Activated CD8-positive, alpha-beta memory T cell treated with anti-CD3 and anti-CD28 coated beads for 36 hours (primary cell): ENCODE measurements at regions not wholly inside any gene's neighbourhood (a gene's known extent, or its start where the extent isn't known, plus 50 kb on each side); places are given as distances from the start of the nearest gene placed in this dataset.

ENCODE experiments used
- CTCF ChIA-PET: fragments of 350-600 bp; sonication (Branson Sonifier 250); formaldehyde crosslinking; loops from one replicate; lab custom pipeline; 2021; ENCODE audit warnings: antibody characterized with exemption; lab: Charles Lee
- POLR2A ChIA-PET: fragments of 350-600 bp; sonication (Branson Sonifier 250); formaldehyde crosslinking; loops from one replicate; lab custom pipeline; 2021; ENCODE audit warnings: antibody characterized with exemption; lab: Charles Lee

DNA sequence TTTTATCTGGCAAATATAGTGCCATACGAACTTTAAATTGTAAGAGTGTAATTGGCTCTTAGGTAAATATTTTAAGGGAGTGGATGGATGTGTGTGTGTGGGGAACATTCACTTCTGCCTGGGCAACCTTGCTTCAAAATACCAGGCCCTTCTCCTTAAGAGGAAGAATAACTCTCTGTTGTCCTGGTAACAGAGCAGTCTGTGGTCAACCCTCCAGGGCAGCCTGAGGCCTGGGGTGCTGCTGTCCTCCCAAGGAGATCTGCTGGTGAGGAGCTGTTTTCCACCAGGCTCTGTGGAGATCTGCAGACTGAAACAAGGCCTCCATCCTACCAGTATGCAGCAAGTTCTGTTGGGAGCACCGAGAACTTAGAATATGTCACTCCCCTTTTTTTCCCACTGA is 325.2 kb downstream of the PSAT1 start:
- POLR2A ChIA-PET, result no interaction called here
- CTCF ChIA-PET, result no interaction called here

DNA sequence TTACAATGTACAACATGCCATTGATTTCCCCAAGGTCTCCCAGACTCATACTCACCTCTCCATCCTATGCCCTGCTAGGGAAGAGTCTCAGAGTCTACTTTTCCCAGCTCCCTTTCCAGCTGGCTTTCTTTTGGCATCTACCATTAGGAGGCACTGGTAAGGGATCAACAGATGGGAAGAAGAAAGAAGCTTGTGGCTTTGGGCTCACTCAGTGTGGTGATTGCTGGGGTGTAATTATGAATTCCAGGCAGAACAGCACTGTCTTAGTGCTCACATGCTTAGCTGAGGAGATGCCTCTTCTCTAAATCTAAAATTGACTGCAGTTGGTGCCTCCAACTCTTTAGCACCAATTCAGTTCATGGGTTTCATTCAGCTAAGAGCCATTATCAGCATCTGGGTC is 330.0 kb downstream of the PSAT1 start:
- CTCF ChIA-PET, result no interaction called here
- POLR2A ChIA-PET, result no interaction called here

- CTCF ChIA-PET, result no interaction called here
- POLR2A ChIA-PET, result no interaction called here
These were observed 334.0 kb downstream of the PSAT1 start for GRCh38 chr9:78630966-78631365.

GRCh38 chr9:78640728-78641127 is 343.8 kb downstream of the PSAT1 start:
- CTCF ChIA-PET, result no interaction called here
- POLR2A ChIA-PET, result no interaction called here

GRCh38 chr9:78644359-78644758 is 347.4 kb downstream of the PSAT1 start:
- ChIA-PET CTCF (no interaction called here), POLR2A (no interaction called here)

DNA sequence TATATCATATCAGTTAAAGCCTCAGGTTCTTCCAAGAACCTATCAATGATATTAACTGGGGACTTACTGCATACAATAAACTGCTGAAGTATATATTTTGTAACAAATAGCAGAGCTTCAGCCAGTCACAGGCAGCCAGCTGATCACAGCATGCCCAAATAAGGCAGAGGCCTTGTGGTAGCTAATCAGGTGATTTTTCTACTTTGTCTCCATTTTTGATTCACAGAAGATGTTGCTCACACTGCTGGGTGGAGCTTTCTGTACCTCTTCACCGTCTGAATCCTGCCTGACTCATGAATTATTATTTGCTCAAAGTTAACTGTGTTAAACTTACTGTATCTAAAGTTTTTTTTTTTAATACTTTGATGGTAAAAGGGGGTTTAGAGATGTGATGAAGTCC is 357.4 kb downstream of the PSAT1 start:
- POLR2A ChIA-PET, result no interaction called here
- CTCF ChIA-PET, result no interaction called here

- POLR2A ChIA-PET, result no interaction called here
- CTCF ChIA-PET, result no interaction called here
These were observed 366.4 kb downstream of the PSAT1 start for GRCh38 chr9:78663369-78663768.

DNA sequence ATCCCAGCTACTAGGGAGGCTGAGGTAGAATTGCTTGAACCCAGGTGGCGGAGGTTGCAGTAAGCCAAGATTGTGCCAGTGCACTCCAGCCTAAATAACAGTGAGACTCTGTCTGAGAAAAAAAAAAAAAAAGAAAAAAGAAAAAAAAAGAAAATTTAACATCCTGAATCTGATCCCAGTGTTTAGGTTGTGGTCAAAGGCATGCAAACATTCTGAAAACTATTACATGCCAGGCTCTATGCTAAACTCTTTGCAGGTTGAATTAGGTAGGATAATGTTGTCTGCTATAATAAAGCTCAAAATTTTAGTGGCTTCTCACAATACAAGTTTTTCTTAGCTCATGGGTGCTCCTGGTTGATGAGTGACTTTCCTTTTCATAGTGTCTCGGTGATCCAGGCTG is 367.4 kb downstream of the PSAT1 start:
- POLR2A ChIA-PET, result no interaction called here
- CTCF ChIA-PET, result no interaction called here

DNA sequence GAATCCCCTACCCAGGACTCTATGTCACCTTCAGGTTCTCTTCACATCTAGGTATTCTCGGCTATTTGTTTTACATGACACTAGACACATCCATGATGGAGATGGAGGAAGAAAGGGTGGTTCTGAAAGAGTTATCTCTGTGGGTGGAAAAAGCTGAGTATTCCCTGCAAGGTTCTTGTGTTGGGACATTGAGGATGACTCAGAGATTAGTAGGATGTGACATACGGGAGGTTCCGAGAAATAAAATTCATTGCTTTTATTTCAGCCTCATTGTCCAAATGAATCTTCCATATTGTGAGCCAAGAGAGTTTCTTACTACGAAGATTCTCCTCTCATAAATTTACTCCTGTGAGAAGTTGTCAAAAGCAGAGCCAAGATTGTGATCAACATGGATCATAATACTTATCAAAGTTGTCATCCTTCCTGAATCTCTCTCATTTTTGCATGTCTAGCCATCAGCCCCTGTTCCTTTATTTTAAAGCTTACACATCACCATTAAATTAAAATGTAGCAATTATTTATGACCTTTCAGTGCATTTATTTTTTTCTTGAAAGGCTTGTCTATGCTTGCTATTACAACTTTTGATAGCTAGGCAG is 370.0 kb downstream of the PSAT1 start:
- ChIA-PET CTCF (no interaction called here), POLR2A (no interaction called here)

DNA sequence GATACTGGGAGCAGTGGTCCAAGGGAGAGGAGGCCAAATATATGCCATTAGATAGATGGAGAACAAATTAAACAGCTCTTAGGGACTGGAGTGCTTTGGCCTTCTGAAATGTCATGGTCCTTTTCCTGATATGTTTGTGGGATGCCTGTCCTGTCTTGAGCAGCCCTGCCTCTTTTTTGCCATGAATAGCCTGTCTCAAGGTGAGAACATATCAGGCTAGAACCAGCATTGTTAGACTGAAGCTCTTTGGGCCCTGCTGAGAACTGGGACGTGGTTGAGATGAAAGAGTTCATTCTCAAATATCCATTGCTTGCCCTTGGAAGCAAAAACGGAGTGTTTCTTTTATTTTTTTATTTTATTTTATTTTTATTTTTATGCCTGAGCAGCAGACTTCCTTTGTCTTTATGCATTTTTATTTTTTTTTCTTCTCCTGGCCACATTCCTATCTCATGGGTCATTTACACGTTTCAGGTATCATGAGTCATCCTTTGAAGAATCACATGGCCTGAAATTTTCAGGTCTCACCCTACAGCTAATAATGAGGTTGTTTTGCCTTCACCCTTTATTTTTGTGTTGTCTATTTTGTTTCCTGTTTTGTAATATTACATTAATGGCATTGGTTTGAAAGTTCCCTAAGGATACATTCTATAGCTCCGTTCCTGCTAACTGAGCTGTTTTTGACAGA is 371.4 kb downstream of the PSAT1 start:
- ChIA-PET CTCF (no interaction called here), POLR2A (no interaction called here)

- ChIA-PET POLR2A (no interaction called here), CTCF (no interaction called here)
These were observed 372.7 kb downstream of the PSAT1 start for GRCh38 chr9:78669591-78669990.

- ChIA-PET CTCF (no interaction called here), POLR2A (no interaction called here)
These were observed 374.9 kb downstream of the PSAT1 start for GRCh38 chr9:78671785-78672184.

GRCh38 chr9:78674874-78675273 is 377.9 kb downstream of the PSAT1 start:
- ChIA-PET CTCF (interaction anchor here (0.7 kb wide), 1 partner anchor 133 kb away, joined by 3 read pairs; no protein-coding TSS in a partner anchor), POLR2A (no interaction called here)

GRCh38 chr9:78676009-78676408 is 379.1 kb downstream of the PSAT1 start:
- CTCF ChIA-PET, result no interaction called here
- POLR2A ChIA-PET, result no interaction called here

DNA sequence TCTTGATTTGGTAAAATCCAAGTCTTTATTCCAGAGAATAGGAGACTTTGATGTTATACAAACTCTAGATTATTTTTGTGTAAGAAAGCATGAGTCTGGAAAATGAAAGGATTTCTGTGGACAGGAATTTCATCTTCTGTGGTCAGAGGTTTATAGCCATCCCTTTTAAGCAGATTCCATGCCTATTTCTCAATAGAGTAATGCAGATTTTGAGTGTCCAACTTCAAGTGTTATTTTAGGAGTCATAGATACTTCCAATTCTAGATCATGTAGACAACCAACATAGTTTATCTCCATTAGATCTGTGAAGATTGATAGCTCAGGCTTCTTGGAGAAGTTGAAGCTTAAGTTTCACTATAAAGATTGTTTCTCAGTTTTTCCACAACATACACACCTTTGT is 379.7 kb downstream of the PSAT1 start:
- POLR2A ChIA-PET, result no interaction called here

GRCh38 chr9:78677326-78677725 is 380.4 kb downstream of the PSAT1 start:
- ChIA-PET CTCF (no interaction called here), POLR2A (no interaction called here)

More for the DNA sequence above, 379.7 kb downstream of the PSAT1 start:
- CTCF ChIA-PET, result no interaction called here

GRCh38 chr9:78678877-78679276 is 382.0 kb downstream of the PSAT1 start:
- ChIA-PET POLR2A (no interaction called here), CTCF (no interaction called here)

DNA sequence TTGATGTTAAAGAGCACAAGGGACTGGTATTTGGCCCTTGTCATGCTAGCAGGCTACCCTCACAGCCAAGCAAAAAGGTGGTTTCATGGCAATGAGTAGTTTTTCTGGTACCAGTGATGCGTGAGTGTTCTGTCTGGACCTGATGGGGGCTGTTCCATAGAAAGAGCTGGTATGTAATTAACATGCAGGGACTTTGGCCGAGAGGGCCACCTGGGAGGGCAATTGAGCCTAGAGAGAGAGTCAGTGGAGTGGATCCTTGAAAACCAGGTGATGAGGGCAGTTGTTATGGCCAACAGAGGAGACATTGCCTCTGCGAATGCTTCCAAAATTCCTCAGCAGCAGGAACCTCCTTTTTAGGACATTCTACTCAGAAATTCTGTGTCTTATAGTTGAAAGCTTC is 383.3 kb downstream of the PSAT1 start:
- POLR2A ChIA-PET, result no interaction called here
- CTCF ChIA-PET, result no interaction called here

DNA sequence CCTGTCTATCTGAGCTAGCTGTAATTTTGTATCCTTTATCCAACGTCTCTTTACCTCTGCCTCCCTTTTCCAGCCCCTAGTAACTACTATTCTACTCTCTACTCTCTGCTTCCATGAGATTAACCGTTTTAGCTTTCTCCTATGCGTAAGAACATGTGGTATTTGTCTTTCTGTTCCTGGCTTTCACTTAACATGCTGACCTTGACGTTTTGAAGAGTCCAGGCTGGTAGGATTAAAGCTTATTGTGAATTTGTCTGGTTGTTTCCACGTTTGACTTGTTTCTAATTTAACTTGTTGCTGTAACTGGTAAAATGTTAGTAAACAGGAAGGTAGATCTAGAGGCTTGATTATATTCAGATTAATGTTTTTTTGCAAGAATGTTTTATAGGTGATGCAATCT is 385.3 kb downstream of the PSAT1 start:
- ChIA-PET CTCF (no interaction called here), POLR2A (no interaction called here)

DNA sequence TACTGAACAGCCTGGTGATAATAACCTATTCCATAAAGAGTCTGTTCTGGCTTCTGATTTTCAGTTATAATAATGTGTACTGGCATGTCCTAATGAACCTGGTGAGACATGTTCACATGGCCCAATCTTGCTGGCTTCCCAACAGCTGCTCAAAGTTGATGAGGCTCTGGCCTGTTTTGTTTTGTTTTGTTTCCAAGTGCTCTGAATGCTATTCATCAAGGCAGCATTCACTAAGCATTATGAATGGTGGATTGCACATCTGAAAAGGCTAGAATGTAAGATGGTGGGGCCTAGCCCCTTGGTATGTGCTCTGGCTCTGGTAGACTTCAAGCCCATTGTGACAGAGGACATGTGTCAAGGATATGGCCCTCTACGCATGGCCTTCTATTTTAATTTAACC is 388.5 kb downstream of the PSAT1 start:
- ChIA-PET CTCF (no interaction called here), POLR2A (no interaction called here)

DNA sequence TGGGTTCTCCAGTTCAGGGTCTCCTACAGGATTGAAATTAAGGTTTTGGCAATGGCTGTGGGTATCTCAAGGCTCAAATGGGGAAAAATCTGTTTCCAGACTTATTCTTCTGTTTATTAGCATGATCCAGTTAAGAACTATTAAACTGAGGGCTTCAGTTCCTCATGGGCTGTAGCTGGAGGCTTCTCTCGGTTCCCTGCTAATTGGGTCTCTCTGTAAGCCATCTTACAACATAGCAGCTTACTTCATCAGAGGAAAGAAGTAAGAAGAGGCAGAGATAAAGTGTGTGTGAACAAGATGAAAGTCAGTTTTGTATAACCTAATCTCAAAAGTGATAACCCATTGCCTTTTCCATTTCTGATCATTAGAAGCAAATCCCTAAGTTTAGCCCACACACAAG is 391.9 kb downstream of the PSAT1 start:
- ChIA-PET POLR2A (no interaction called here), CTCF (no interaction called here)

DNA sequence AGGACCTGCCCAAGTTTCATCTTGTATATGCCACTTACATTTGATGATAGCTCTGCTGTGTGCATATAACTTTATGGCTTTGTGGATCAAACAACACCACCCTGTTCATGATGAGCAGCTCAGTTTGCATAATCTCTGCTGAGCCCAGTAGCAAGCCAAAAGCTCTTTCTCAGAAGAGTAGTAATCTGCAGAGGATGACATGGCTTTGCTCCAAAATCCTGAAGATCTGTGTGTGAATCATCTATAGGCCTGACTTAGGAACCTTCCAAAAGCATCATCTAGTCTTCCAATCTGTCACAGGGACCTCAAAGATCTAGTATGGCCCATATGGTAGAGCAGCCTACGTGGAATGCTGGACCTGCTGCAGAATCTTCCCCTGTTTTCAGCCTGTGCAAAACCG is 394.6 kb downstream of the PSAT1 start:
- ChIA-PET CTCF (no interaction called here), POLR2A (no interaction called here)
